Raji (cell line): ENCODE measurements at regions not wholly inside any gene's neighbourhood (a gene's known extent, or its start where the extent isn't known, plus 50 kb on each side); places are given as distances from the start of the nearest gene placed in this dataset.

Source experiments
- POLR2A ChIP-seq: IDR thresholded peaks from 2 replicates; pipeline ENCODE4 v1.6.1; 2011; ENCODE audit warnings: low read depth, low read length, control low read depth; ENCODE audit not compliant: insufficient read depth

DNA sequence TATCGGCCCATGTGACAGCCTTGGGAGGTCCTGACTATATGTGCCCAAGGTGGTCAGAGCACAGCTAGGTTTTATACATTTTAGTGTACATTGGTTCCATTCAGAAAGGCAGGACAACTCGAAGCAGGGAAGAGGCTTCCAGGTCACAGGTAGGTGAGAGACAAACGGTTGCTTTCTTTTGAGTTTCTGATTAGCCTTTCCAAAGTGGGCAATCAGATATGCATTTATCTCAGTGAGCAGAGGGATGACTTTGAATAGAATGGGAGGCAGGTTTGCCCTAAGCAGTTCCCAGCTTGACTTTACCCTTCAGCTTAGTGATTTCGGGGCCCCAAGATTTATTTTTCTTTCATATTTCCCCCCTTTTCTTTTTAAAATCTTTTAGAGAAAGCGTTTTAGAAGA lies 87.6 kb upstream of the PPP2R5C start:
- no peak for TF ChIP-seq POLR2A

DNA sequence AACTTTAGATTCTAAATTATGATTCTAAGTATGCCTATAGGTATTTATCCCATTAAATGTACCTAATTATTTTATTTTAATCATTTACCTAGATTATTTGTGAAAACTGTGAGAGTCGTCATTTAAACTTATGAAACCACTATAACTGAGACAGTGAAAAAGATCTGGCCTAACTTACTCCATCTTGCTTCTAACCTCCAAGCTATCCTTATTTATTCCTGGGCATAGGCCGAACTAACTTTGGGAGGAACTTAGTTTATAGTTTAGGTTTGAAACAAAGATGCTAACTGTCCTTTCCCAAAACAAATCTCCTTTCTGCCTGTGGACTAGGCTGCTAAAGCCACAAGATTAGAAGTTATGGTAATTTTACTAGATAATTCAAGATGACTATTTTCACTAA lies 79.7 kb upstream of the PPP2R5C start:
- TF ChIP-seq POLR2A = no peak

DNA sequence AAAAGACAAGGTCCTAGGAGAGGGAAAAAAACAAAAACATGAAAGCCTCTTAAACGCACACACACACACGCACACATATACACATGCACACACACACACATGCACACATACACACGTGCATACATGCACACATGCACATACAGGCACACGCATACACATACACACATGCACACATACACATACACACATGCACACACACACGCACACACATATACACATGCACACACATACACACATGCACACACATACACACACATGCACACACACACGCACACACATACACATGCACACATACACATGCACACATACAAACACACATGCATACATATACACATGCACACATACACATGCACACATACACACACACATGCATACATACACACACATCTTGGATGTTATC lies 78.1 kb upstream of the PPP2R5C start:
- no peak for TF ChIP-seq POLR2A

DNA sequence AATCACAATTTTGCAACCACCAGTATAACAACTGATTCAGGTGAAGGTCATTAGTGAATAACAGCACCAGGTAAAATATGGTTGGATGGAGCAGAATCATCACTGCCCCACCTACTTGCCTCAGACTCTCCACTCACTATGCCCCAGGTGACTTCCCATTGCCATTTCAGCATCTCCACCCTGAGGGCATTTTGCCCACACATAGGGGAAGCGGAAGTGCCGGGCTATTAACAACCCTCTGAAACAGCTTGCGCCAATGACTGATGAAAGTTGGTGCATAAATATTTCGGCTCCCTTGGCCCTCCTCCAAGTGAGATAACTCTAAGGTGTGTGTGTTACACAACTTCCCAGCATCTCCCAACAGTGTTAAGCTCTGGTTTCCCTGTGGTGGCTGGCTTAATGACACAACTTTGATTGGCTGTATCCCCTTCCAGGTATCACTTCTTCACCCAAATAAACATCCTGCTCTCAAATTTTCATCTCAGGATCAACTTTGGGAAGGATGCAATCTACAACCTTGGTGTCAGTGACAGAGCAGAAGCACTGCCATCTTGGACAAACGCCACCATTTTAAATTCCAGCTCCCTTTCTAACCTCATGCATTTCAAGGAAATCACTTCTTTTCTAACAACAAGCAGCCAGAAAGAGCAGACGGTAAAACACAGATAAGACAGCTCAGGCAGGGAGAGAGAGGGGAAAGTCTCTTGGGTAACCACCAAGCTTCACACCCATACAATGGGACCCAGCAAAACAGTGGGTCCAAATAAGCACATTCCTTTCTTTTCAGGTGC lies 73.6 kb upstream of the PPP2R5C start:
- TF ChIP-seq POLR2A = no peak

DNA sequence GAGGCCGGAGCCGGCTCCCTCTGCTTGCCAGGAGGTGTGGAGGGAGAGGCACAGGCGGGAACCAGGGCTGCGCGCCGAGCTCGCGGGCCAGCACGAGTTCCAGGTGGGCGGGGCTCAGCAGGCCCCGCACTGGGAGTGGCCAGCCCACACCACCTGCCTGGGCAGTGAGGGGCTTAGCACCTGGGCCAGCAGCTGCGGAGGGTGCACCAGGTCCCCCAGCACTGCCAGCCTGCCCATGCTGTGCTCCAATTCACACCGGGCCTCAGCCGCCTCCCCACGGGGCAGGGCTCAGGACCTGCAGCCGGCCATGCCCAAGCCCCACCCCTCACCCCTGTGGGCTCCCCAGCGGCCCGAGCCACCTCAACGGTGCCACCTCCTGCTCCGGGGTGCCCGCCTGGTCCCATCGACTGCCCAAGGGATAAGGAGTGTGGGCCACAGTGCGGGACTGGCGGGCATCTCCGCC lies 72.4 kb upstream of the PPP2R5C start:
- TF ChIP-seq POLR2A = no peak

DNA sequence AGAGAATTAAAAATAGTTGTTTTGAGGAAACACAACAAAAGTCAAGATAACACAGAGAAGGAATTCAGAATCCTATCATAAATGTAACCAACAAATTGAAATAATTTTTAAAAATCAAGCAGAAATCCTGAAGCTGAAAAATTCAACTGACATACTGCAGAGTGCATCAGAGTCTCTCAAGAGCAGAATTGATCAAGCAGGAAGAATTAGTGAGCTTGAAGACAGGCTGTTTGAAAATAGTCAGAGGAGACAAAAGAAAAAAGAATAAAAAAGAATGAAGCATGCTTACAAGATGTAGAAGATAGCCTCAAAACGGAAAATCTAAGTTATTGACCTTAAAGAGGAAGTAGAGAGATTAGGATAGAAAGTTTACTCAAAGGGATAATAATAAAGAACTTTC lies 65.8 kb upstream of the PPP2R5C start:
- no peak for TF ChIP-seq POLR2A

DNA sequence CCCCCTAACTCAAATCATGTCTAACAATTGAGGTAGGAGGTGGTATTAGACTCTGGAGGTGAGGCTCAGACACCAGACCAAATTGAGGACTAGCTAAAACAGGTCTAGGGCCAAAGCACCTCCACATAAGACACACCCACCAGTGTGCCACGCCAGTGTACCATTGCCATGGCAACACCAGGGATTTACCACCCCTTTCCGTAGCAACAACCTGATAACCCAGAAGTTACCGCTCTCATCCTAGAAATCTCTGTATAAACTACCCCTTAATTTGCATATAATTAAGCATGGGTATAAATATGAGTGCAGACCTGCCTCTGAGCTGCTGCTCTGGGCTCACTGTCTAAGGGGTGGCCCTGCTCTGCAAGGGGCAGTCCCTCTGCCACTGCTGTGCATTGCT lies 57.4 kb upstream of the PPP2R5C start:
- TF ChIP-seq POLR2A = no peak

DNA sequence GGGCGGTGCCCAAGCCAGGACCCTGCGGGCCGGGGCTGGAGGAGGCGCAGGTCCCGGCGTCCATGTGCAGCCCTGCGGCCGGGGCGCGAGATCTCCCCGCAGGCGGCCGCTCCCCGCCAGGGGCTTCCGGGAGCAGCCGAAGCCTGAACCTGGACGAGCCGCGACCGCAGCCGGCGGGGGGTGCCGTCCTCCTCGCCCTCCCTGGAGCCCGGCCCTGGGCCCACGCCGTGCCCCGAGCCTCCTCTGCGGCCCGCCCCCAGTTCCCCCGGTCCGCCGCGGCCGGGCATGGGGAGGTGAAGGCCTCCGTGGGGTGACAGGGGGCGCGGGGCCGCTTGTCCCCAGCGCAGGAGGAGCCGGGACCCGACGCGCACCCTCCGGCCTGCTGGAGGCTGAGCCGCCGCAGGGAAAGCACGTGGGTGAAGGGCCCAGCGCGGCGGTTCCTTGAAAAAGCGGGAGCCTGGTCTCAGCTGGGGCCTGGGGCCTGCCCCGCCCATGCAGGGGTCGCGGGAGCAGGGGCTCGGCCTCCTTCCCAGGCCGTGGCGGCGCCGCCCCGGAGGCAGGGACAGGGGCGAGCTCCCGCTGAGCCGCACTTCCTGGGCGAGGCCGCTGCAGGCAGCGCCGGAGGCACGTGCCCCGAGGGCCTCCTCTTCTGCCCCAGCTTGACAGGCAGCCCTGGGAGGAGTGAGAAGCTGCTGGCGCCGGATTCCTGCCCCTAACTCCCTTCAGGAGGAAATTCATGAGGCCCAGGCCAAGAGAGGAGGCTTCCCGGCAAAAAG lies 55.6 kb upstream of the PPP2R5C start:
- no peak for TF ChIP-seq POLR2A

DNA sequence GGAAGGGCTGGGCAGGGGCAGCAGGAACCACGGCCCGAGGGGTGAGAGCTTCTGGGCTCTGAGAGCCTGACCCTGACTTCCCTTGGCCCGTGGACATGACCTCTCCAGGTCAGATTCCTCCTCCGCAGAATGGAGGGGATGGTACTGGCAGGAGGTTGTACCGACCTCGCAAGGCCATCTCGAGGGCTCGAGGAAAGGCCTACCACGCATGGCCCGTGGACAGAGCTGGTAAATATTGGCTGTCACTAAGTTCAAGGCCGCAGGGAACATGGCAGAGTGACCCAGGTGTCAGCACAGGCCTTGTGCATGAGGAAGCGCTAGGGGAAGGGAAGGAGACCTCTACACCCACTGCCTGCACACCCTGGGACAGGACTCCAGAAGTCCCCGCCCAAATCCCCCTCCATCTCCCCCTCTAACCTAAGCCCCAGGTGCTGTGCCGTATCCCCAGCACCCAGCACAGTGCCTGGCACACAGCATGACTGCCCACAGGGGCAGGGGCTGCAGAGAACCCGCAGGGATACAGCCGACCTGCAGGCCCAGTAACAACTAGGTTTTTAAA lies 54.9 kb upstream of the PPP2R5C start:
- TF ChIP-seq POLR2A = no peak

DNA sequence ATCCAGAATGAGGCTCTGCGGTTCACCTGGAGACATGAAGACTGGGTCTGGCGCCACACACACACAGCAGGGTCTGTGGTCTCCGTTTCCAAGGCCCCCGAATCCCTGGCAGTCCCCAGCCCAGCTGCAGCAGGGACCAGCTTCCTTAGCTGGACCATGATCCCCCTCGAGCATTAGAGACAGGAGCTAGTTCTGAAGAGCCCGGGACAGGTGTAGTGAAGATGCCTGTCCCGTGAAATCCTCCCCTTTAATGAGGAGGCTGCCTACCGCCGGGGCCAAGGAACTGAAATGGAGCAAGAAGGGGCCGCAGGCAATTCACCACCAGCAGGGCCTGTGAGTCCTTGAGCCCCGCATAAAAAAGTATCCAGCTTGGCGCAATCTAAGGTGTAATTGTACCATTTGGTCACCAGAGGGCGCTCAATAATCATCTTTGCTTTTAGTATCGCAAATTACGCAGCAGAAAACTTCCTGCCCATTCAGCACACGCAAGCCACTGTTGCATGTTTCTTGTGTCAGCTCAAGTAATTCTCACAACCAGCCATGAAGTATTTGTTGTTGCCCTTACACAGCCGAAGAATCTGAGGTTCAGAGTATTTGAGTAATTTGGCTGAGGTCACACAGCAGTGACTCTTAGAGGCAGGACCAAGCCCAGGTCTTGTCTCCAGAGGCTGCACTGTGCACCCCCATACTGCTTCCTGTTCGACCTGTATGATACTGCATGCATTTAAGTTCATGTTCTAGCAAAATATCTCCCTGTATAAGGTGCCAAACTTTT lies 54.3 kb upstream of the PPP2R5C start:
- TF ChIP-seq POLR2A = 0 out of 2 replicates have a peak, but pooled peaks have one; percentile 13

DNA sequence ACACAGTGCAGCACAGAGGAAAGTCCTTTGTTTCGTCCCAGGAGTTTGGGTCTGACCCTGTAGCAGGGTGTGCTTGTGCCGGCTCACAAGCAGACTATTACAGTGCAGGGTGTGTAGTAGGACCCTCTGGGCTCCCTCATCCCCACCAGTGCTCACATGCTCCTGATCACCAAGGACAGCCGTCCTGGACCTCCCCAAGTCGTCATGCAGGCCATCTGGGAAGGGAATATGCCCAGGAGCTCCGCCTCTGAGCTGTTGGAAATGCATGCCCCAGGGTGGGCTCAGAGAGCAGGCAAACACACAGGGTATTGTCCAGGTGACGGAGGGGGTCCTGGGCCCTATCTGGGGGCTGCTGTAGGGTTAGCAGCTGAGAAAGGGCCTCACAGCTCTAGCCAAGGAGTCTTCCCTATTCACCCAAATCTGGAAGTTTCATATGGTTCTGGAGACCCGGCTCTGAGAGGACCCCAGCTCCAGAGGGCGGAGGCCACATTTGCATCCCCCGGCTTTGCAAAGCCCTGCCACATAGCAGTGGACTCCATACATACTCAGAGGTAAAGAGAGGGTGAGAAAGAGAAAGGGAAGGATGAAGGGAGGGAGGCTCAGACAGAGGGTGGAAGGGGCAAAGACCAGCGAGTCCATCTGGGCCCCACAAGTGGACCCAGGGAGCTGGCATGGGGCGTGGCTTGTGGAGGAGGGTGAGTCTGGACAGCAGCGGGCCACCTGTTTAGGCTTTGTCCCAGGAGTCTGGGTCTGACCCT lies 53.5 kb upstream of the PPP2R5C start:
- no peak for TF ChIP-seq POLR2A

DNA sequence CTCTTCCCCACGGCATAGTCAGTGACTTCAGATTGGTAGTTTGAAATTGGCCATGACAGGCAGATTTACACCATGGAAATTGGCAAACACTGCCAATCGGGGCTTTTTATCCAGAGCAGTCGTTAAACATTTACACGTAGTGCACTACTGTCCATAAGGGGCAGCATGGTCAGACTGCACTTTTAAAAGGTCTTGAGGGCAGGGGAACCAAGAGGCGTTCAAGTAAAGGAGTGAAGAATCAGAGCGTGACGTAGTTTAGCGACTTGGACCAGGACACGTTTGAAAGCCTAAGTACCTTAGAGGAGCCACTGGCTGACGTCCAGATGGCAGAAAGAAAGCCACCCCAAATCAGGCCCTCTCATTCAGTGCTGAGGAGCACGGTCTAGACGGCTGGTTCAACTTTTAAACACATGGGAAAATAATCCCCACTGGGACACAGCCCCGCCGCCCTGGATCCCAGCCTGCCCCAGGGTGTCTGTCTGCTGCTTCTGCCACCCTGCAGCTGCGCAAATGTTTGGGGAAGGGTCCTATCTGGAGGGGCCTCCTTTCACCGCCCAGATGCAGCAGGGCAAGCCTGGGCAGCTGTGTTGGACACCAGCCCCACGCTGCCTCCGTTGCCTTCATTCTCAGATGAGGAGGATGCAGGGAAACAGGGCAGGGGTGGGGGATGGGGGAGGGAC lies 52.5 kb upstream of the PPP2R5C start:
- TF ChIP-seq POLR2A = no peak

DNA sequence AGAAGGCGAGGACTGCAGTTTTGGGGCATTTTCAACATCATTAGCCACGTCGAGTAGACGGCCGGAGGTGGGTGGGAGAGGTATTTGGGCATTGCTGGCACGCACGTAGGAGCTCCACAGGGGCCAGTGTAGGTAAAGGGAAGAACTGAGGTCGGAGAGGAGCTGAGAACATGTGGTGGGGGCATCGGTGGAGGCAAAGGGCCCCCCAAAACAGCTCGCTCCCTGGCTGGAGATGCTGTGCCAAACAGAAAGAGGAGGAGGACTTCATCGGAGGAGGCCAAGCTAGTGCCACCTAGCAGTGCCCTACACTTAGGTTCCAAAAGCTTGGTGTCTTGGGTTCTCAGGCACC lies 52.0 kb upstream of the PPP2R5C start:
- TF ChIP-seq POLR2A = no peak
